ENCODE measurements at regions not wholly inside any gene's neighbourhood (a gene's known extent, or its start where the extent isn't known, plus 50 kb on each side); places are given as distances from the start of the nearest gene placed in this dataset.

DNA sequence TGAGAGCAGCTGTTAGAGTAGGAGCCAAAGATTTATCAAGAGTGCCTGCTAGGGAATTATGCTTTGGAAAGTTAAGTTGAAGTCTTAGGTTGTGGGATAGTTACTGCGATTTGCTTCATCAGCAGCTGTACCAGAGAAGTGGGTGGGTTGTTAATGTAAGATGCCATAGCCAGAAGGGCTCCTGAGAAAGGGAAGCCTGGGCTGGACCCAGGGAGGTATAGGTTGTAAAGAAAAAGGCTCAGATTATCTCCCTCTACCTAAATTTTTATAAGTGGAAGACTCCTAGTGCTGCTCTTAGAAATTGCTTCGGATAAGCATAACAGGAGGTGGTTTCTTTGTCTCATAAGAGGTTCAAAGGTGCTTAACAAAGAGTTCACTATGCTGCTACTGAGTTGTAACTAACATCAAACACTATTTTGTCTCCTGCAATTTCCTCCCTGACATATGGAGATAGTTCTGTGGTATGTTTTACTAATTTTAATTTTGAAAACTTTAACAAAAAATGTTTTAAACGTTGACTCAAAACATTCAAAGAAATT, 356.9 kb downstream of the DTHD1 start:
- H3K9me2 ChIP-seq (ENCODE audit: insufficient read depth), result no peaks in the 10 kb centered on the region
- no peaks in the 10 kb centered on the region for H3K27me3 ChIP-seq (ENCODE audit: insufficient read depth, low read depth)
- H3K4me3 ChIP-seq, result no peak overlapping the region
- intact Hi-C loops (cut with micrococcal nuclease; ENCODE audit: unreplicated experiment), result no loop called here
- no TSS peak for BruUV-seq (replicated peaks)
- no peak overlapping the region for H3K4me2 ChIP-seq
- H2AFZ ChIP-seq, result peak overlapping the region; percentile 61; the same call in 1 of the 2 replicates
- TF ChIP-seq, protein P1, sequence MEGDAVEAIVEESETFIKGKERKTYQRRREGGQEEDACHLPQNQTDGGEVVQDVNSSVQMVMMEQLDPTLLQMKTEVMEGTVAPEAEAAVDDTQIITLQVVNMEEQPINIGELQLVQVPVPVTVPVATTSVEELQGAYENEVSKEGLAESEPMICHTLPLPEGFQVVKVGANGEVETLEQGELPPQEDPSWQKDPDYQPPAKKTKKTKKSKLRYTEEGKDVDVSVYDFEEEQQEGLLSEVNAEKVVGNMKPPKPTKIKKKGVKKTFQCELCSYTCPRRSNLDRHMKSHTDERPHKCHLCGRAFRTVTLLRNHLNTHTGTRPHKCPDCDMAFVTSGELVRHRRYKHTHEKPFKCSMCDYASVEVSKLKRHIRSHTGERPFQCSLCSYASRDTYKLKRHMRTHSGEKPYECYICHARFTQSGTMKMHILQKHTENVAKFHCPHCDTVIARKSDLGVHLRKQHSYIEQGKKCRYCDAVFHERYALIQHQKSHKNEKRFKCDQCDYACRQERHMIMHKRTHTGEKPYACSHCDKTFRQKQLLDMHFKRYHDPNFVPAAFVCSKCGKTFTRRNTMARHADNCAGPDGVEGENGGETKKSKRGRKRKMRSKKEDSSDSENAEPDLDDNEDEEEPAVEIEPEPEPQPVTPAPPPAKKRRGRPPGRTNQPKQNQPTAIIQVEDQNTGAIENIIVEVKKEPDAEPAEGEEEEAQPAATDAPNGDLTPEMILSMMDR (conservative IDR thresholded peaks at IDR 0.05), result no peak
- TF ChIP-seq EZH2 (IDR thresholded peaks at IDR 0.05; ENCODE audit: low read depth), result no peak
- H3K9me3 ChIP-seq (ENCODE audit: insufficient read depth, low read depth), result no peaks in the 10 kb centered on the region
- CTCF ChIA-PET, result no interaction called here
- no peak for DNase-seq
- H3K4me1 ChIP-seq (replicated peaks; ENCODE audit: insufficient read depth), result no peaks in the 10 kb centered on the region
- no peaks in the 10 kb centered on the region for H3K36me3 ChIP-seq (ENCODE audit: low read depth)
- no peaks in the 10 kb centered on the region for H3K79me2 ChIP-seq (ENCODE audit: low read depth)
- H3F3A ChIP-seq (ENCODE audit: insufficient read depth, low read depth), result no peaks in the 10 kb centered on the region
- POLR2A ChIA-PET (ENCODE audit: unreplicated experiment), result no interaction called here
- no peak overlapping the region for H3K27ac ChIP-seq
- H4K20me1 ChIP-seq (ENCODE audit: insufficient read depth), result no peaks in the 10 kb centered on the region

DNA sequence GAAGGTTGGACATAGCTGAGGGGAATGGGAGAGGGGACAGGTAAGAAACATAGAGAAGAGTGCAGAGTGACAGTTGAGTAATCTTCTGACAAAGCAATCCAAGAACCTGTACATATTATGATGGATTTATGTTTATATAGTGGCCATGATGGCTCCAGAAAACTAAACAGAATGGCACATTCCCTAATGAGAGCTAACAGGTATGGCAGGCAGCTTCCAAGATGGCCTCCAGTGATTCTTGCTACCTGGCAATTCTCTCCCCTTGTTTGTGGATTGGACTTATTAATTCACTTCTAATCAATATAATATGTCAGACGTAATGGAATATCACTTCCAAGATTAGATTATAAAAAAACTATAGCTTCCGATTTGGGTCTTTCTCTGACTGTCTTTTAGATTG, 359.5 kb downstream of the DTHD1 start:
- Histone ChIP-seq H3K9me2 (ENCODE audit: insufficient read depth) (no peaks in the 10 kb centered on the region), H3K4me2 (no peak overlapping the region), H3K79me2 (ENCODE audit: low read depth) (no peaks in the 10 kb centered on the region), H3K27me3 (ENCODE audit: insufficient read depth, low read depth) (no peaks in the 10 kb centered on the region), H3K36me3 (ENCODE audit: low read depth) (no peaks in the 10 kb centered on the region), H2AFZ (no peak overlapping the region), H3K27ac (no peak overlapping the region), H3K4me3 (no peak overlapping the region), H3K9me3 (ENCODE audit: insufficient read depth, low read depth) (no peaks in the 10 kb centered on the region), H3K4me1 (replicated peaks; ENCODE audit: insufficient read depth) (no peaks in the 10 kb centered on the region), H3F3A (ENCODE audit: insufficient read depth, low read depth) (no peaks in the 10 kb centered on the region), H4K20me1 (ENCODE audit: insufficient read depth) (no peaks in the 10 kb centered on the region)
- TF ChIP-seq, protein P1 (conservative IDR thresholded peaks at IDR 0.05), result no peak
- no TSS peak for BruUV-seq (replicated peaks)
- ChIA-PET POLR2A (ENCODE audit: unreplicated experiment) (no interaction called here), CTCF (no interaction called here)
- intact Hi-C loops (cut with micrococcal nuclease; ENCODE audit: unreplicated experiment), result no loop called here
- no peak for DNase-seq

DNA sequence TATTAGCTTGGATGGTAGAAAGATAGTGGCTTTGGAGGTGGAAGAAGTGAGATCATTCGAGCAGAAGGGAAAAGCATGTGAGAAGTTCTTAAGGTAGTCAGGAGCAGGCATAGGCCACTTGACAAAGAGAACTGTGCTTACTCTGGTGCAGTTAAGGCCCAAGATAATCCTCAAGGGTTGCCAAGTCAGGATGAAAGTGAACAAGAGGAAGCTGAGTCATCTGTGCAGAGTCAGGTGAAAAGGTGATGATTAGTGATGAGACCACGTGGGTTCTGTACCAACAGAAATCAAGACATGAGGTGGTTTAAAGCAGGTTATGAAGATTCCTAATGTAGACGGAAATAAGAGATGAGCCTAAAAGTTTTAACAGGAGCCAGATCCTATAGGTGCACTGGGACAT, 369.8 kb downstream of the DTHD1 start:
- intact Hi-C loops (cut with micrococcal nuclease; ENCODE audit: unreplicated experiment), result no loop called here
- Histone ChIP-seq H3K4me1 (replicated peaks; ENCODE audit: insufficient read depth) (no peaks in the 10 kb centered on the region), H4K20me1 (ENCODE audit: insufficient read depth) (no peaks in the 10 kb centered on the region), H3K27ac (no peak overlapping the region), H3K36me3 (ENCODE audit: low read depth) (no peaks in the 10 kb centered on the region), H2AFZ (no peak overlapping the region), H3K9me3 (ENCODE audit: insufficient read depth, low read depth) (no peaks in the 10 kb centered on the region; the same call in 1 of the 2 replicates), H3F3A (ENCODE audit: insufficient read depth, low read depth) (no peaks in the 10 kb centered on the region), H3K27me3 (ENCODE audit: insufficient read depth, low read depth) (no peaks in the 10 kb centered on the region), H3K9me2 (ENCODE audit: insufficient read depth) (no peaks in the 10 kb centered on the region), H3K79me2 (ENCODE audit: low read depth) (no peaks in the 10 kb centered on the region), H3K4me3 (no peak overlapping the region), H3K4me2 (no peak overlapping the region)
- ChIA-PET POLR2A (ENCODE audit: unreplicated experiment) (no interaction called here), CTCF (no interaction called here)
- TF ChIP-seq, protein P1 (conservative IDR thresholded peaks at IDR 0.05), result no peak
- no peak for TF ChIP-seq EZH2 (IDR thresholded peaks at IDR 0.05; ENCODE audit: low read depth)
- BruUV-seq (replicated peaks), result no TSS peak
- DNase-seq, result no peak

Data from PC-9 (cell line).